Bone marrow (tissue), 2 donors: ENCODE measurements at regions not wholly inside any gene's neighbourhood (a gene's known extent, or its start where the extent isn't known, plus 50 kb on each side); places are given as distances from the start of the nearest gene placed in this dataset.
"Not testable (repeated sequence)": the region's sequence is repeated elsewhere in the genome, so short reads cannot be mapped to it uniquely, and the experiment has no call there.

ENCODE experiments used
- DNase-seq, 2 donors: peaks; one replicate each; lab custom pipeline; 2025; lab: John Stamatoyannopoulos, UW

- no peak for DNase-seq
Measured at GRCh38 chr5:37962389-37962788, 122.5 kb upstream of the GDNF start.

DNA sequence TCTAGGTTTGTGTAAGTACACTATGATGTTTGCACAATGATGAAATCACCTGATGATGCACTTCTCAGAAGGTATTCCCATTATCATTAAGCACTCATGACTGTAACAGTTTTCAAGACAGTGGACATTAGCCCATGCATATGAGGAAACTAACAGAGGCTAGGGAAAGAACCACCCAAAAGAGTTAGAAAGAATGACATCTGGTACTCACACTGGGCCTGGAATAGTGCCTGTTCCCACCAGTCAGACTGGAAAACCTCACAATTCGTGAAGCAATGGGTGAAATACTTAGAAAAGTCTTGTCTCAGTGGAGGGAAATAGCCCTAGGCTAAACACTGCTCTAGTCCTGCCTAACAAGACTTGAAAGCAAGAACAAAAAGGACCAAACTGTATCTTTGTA is 117.4 kb upstream of the GDNF start:
- DNase-seq = no peak

DNA sequence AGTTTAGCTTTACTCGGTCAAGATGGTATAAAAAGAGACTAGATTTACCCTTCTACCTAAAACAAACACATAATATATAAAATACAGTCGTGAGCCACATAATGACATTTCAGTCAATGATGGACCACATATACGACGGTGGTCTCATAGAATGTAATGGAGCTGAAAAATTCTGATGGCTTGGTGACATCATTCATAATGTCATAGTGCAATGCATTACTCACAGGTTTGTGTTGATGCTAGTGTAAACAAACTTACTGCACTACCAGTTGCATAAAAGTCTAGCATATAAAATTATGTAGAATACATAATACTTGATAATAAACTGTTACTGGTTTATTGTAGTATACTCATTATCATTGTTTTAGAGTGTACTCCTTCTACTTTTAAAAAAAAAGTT is 115.9 kb upstream of the GDNF start:
- no peak for DNase-seq

- no peak for DNase-seq
Measured at GRCh38 chr5:37954561-37954960, 114.7 kb upstream of the GDNF start.

DNA sequence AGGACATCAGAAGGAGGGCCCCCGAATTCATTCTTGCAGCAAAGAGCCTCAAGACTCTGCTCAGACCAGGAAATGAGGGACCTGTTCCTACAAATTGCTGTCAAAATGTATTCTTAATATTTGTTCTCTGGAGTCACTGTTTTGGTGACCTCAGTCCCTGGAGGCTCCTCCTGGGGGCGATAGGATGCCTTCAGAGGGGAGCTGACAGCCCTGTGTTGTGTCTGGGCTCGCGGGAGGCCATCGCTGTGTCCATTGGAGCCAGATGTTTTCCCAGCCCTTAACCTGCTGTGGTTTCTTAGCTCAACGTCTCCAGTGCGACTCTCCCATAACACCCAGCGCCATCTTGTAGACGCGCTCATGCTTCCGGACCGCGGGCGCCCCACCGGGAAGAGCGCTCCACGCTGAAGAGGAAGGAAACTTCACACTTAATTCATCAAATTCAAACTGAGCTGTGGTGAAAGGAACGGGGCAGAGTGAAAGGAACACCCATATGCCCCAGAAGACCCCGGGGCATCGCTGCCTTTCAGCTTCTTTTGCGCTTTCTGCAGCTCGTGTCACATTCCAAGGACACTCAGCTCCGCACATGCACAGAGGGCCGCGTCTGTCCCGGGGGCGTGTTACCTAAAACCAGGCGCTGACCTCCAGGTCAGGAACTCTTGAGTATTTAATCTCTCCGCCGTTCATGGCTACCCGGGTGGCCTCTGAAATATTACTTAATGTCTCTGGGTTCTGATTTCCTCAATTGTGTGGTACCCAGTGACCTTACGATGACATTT is 112.3 kb upstream of the GDNF start:
- no peak for DNase-seq

DNA sequence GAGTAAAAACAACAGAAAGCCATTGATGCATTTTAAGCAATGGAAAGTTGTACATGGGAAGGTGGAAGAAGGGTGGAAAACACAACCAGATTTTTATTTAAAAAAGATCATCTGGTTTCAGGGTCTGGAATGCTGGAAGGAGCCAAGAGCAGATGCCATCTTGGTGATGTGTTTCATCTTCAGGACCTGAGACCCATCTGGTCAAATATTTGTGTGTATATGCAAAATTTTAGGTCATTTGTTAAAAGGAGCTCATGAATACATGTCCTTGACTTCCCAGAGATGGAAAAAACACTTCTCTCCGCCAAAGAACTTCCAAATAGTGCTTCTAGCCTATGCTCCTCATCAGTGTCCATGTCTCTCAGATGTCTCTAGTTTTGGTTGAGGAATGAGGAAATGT is 110.6 kb upstream of the GDNF start:
- DNase-seq = no peak

GRCh38 chr5:37945446-37945845 is 105.6 kb upstream of the GDNF start:
- no peak for DNase-seq

- DNase-seq = not testable (repeated sequence)
Measured at GRCh38 chr5:37943136-37943535, 103.3 kb upstream of the GDNF start.

GRCh38 chr5:37940931-37941623 is 101.2 kb upstream of the GDNF start:
- no peak for DNase-seq

- no peak for DNase-seq
Measured at GRCh38 chr5:37938861-37939260, 99.0 kb upstream of the GDNF start.

GRCh38 chr5:37938076-37938852 is 98.4 kb upstream of the GDNF start:
- no peak for DNase-seq

- DNase-seq = no peak
Measured at GRCh38 chr5:37936091-37936490, 96.2 kb upstream of the GDNF start.

- DNase-seq = no peak
Measured at GRCh38 chr5:37933576-37933975, 93.7 kb upstream of the GDNF start.

GRCh38 chr5:37932450-37932849 is 92.6 kb upstream of the GDNF start:
- no peak for DNase-seq

DNA sequence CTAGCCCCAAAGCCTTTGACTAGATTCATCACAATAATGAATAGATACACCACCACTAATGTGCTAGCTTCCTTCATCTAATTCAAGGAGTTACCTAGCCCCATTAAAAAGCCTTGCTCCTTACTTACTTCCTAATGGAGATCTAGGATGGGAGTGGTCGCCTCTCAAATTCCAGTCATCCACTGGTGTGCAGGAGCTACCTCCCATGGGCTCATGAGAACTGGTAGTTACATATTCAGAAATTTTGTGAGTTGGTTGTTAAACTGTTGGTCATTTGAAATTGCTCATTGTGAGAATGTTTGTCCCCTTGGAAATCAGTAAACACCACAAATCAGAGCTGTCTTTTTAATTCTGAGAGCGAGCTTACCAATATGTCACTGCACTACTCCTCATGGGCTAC is 91.7 kb upstream of the GDNF start:
- DNase-seq = no peak

- no peak for DNase-seq
Measured at GRCh38 chr5:37930350-37930749, 90.5 kb upstream of the GDNF start.

DNA sequence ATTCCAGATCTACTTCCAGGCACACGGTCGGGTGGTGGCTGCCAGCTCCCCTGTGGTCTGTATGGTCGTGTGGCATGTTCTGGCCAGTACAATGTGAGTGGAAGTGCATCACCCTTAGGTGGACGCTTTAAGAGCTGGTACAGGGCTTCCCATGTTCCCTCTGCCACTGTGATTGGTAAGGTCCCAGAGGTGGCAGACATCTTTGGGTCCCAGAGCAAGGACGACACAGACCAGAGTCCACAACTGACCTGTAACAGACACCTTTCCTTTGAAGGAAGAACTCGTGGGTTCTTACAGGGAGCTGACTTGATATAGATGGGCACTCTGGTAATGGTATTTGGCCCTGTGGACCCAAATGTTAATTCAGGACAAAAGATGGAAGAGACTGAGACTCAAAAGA is 90.0 kb upstream of the GDNF start:
- DNase-seq = no peak

DNA sequence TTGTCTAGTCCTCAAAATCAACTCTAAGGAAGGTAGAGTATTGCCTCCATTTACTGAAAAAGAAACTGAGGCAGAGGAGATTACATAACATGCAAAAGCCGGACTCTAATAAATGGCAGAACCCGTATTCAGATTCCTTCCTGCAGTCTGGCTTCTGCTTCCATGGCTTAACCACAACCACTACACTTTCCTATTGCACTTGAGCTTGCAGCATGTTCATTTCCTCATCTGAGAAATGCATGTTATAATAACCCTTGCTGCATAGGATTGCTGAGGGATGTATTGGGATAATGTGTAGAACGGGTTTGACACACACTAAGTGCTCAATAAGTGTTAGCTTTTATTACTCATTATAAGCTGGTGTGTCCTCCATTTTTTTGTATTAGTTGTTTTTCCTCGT is 87.9 kb upstream of the GDNF start:
- DNase-seq = not testable (repeated sequence)

- no peak for DNase-seq
Measured at GRCh38 chr5:37926732-37927131, 86.9 kb upstream of the GDNF start.

DNA sequence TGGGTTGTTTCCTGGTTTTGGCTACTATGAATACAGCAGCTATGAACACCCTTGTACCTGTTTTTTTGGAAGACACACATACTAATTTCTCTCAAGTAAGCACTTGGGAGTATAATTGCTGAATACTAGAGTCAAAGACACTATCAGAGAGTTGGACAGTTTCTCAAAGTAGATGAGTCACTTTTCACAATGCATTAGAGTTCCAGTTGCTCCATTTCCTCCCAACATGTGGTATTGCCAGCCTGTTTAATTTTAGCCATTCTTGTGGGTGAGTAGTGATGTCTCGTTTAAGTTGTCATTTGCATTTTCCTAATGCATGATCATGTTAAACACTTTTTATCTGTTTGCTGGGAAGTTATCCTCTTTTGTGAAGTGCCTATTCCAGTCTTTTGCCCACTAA is 81.6 kb upstream of the GDNF start:
- no peak for DNase-seq

- no peak for DNase-seq
Measured at GRCh38 chr5:37918424-37918823, 78.6 kb upstream of the GDNF start.

DNA sequence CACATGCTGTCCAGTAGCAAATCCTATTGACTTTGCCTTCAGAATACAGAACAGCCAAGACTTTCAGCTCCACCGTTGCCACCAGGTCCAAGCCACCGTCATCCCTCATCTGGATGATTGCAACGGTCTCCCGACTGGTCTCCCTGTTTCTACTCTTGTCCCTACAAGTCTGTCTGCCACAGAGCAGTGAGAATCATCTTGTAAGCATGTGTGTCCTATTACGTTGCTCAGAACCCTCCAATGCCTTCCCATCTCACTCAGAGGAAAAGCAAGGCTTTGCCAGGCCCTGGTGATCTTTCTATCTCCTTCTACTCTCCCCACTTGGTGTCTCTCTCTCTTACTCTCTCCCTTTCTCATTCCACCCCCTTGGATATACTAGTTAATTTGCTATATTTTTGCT is 76.7 kb upstream of the GDNF start:
- DNase-seq = no peak
